ENCODE measurements at regions not wholly inside any gene's neighbourhood (a gene's known extent, or its start where the extent isn't known, plus 50 kb on each side); places are given as distances from the start of the nearest gene placed in this dataset.

DNA sequence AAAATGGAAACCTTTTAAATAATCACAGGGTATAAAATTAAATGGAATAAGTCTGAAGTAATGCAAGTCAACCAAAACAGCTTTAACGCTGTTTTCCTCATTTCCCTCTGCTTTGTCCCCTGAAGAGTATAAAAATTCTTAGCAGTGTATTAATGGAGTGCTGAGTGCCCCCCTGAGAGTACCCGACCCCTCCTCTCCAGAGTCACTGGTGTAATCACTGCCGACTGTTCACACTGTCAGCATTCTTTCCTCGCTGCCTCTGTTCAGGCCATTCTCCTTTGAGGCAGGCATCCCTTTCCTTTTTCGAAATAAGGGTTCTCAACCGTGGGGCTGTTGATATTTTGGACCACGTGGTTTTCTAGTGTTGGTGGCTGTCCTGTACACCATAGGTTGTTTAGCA, 146.9 kb upstream of the SLC10A2 start:
- intact Hi-C loops (cut with micrococcal nuclease) = no loop called here

DNA sequence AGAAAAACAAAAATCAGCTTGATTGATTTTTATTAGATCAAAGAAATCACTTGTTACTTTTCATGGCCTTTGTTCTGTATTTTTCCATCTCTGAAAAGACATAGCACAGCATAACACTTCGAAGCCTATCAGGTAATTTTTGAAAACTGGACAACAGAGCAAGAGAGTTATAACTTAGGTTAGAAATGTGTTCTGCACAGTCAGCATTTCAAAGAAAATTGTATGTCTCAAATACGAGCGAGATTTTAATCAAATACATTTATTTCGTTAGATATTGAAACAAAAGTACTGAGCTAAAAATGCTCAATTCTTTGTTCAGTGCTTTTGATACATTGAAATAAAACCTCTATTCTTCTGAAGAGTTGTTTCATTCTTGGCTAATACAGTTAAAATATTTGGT, 144.1 kb upstream of the SLC10A2 start:
- intact Hi-C loops (cut with micrococcal nuclease) = no loop called here

DNA sequence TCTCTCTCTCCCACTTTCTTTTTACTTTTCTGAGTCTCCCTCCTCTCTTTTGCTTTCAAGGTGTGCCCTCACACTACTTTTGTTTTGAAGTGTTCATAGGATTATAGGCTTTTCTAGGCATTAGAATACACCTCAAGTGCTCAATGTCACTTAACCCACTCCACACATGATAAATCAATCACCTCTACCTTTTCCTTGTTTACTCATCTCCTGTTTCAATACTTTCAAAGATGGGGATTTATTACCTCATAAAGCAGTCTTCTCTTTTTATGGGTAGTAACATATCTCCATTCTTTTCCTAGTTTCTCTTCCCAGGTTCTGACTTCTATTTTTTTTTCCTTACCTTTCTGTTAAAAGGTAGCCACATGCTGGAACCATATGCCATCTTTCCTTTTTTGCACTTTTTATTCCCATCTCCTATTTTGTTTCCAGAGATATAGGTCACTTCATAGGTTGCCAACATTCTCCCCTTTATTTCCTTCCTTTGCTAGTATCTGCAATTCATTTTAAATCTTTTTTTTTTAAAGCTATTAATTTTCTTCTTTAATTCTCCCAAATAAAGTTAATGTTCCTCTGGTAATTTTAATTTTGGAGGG, 137.6 kb upstream of the SLC10A2 start:
- intact Hi-C loops (cut with micrococcal nuclease) = no loop called here

DNA sequence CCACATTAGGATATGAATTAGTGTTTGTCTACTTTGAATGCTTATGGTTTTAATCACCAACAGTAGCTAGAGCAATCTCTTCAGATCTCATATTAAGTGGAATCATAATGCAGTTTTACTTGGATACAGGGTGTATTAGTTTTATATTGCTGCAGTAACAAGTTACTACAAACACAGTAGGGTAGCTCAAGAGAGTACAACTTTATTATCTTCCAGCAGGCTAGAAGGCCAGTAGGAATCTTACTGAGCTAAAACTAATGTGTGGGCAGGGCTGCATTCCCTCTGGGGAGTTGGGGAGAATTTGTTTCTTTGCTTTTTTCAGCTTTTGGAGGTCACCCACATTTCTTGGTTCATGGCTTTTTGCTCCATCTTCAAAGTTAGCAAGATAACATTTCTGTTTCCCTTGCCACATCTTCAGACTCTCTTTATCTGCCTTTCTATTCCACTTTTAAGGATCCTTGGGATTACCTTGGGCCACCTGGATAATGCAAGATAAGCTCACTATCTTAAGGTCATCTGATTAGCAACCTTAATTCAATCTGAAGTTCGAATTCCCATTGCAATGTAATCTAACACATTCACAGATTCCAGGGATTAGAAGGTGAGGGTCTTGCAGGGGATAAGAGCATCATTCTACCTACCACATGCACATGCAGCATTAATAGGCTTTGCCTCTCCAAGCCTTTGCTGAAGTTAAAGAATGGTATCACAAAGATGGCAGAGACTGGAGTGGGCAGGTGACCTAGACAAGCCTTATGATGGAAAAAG, 134.1 kb upstream of the SLC10A2 start:
- intact Hi-C loops (cut with micrococcal nuclease) = no loop called here

DNA sequence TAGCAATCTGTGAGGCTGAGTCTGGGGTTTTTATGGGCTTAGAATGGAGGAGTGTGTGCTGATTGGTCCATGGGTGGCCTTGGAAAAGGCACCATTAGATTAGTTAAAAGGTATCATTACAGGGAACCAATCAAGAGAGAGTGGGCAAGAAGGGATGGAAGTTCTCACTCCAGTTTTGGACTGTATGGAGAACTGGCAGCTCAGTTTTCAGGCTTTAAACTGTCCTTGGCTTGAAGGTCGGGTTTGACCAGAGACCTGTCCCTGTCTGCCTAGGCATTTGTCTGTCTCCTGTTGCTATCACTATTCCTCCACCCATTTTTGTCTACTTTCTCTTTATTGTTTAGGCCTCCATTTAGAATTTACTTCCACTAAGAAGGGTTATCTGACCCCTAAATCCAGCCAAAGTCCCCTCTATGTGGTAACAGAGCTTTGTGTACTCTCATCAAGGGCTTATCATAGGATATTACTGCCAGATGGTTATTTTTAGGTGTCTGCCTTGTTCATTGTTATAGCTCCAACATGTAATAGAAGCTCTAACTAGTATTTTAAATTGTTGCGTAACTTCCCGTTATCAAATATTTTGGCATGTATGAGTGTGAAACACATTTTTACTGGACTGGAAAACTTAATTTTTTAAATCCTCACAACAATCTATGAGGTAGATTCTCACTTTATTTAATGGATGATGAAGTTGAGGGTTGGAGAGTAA, 133.3 kb upstream of the SLC10A2 start:
- intact Hi-C loops (cut with micrococcal nuclease) = no loop called here

DNA sequence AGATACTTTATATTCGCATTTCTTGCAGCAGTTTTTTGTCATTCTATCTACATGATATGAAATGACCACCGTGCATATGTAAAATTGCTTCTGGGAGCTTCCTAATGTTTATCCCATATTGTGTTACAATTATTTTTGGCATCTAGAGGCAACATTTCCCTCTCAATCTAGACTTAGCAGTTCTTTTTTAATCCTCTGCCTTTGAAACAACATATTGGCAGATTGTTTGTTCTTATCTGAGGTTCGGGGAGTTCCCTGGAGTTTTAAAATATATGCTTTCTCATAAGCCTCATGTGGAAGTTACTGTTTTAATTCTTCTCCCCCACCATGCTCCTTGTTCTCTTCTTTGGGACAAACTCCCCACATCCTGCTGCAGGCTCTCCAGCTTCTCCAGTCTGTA, 130.1 kb upstream of the SLC10A2 start:
- intact Hi-C loops (cut with micrococcal nuclease) = no loop called here

DNA sequence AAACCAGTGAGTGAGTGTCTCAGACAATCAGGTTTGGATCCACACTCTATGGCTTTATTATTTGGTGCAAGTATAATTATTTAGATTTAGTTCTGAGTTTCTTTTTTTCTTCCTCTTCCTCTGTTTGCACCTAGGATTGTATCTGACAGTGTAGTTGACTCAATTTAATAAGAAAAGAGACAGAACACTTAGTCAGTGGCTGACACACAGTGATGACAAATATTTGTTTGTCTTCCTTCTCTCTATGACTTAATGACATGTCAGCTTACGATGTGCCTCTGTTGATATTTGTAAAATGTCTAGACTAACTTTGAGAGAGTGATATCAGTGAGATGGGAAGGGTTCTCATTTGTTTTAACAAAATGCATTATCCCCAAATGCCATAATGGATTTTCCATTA, 129.5 kb upstream of the SLC10A2 start:
- intact Hi-C loops (cut with micrococcal nuclease) = no loop called here

DNA sequence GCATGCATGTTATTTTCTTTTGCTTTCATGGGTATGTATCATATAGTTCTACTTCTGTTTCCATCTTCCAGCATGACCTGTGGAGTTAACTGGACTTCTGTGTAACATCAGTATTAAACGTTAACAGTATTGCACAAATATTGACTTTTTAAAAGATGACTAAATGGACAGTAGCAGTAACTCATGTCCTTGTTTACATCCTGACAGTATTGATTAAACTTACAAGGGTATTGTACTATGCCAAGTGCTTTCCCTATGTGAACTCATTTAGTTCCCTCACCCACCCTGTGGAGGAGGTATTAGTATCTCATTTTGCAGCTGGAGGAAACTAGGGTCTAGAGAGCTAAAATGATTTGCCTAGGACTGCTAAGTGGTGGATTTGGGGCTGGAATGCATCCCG, 128.7 kb upstream of the SLC10A2 start:
- intact Hi-C loops (cut with micrococcal nuclease) = no loop called here

DNA sequence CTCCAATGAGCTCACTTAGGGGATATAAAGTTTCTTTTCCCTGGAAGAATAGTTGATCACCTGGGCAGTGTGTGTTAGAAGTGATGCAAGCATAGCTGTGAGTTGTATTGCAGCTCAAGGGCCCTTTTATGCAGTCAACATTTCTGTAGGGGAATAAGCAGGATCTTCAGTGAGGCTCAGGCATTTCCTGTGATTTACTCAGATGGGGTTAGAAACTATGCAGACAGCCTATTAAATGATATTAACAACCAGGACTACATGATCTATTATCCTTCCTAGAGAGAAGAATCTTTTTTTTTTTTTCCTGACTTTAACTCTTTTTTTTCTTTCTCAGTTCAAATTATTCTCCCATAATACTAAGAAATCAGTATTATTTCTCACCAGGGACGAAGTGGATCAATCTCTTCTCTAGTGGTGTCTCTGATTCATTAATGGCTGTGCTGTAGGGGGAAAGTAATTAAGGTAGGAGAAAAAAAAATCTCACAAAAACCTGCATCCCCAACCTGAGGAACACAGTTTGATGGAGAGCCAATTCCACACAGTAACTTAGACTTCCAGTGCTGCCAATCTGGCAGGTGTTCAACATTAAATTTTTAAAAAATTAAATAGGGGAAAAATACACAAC, 126.4 kb upstream of the SLC10A2 start:
- intact Hi-C loops (cut with micrococcal nuclease) = no loop called here

DNA sequence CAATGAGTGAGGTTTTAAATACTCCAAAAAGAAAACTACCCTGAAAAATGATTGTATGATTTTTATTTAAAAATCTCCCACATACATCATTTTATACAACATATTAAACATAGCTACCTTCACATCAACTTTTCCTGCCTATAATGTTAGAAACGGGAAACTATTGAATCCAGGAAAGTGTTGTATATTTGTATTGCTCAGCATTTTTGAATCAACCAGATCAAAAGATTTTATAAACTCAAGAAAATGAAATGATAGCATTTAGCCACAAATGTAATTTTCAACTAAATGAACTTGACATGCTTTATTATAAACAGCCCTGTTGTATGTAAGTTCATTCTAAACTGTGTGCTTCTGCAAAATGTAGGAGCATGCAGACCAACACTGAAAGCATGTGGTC, 124.6 kb upstream of the SLC10A2 start:
- intact Hi-C loops (cut with micrococcal nuclease) = no loop called here

DNA sequence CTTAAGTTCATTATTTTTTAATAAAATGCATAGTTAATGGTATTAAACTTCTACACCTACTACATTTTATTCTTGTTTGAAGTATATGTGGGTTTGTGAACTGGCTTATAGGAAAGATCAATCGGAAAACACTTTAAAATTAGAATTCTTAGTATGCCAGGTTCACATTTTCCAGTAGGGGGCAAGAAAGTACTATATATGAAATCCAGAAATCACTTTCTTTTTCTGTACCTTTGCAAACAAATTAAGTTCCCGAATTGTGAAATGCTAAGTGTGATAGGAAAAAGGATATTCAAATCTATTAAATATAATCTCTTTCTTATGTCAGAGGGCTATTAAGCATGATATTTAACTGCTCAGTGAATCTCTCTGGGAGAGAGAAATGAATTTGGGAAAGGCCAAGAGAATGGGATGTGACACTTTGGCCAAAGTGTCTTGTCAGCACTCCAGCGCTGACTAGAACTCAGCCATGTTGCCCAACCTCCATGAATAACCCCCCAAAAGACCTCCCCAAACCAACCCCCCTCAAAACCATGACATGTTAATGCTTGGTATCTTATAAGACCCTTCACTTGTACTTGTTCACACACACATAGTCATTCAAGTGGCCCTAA, 122.6 kb upstream of the SLC10A2 start:
- intact Hi-C loops (cut with micrococcal nuclease) = no loop called here

DNA sequence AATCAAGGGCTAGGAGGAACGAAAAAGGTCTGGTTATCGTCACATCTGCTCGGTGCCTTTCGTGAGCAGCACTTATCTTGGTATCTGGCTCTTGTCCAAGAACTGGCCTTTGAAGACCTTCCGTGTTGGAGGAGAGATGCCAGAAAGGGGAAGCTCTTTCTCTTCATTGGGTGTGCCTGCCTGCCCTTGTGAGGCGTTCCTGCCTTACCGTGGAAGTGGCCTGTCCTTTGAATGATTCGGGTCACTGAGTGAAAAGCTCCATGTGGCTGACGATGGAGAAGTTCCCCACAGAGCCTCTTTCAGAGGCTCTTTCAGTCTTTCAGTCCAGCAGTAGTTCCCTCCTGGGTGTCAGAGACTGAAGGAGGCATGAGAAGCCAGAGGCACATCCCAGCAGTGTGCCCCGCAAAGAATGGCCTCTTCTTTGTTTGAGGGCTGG, 121.5 kb upstream of the SLC10A2 start:
- intact Hi-C loops (cut with micrococcal nuclease) = no loop called here

DNA sequence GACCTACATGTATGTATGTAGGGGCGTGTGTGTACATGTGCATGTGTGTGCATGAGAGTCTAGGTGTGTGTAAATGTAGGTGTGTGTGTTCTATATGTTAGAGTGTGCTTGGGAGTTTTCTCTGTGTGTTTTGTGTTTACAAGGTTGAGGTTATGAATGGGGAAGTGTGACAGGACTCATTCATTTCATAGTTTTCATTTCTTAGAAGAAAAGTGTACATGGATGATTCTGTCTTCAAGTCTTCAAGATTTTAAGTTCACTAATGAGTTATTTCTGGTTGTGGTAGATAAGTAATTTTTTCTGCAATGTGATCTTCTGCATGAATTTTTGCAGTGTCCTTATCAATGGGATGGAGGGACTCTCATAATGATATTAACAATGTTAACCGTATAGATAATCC, 118.2 kb upstream of the SLC10A2 start:
- intact Hi-C loops (cut with micrococcal nuclease) = no loop called here

DNA sequence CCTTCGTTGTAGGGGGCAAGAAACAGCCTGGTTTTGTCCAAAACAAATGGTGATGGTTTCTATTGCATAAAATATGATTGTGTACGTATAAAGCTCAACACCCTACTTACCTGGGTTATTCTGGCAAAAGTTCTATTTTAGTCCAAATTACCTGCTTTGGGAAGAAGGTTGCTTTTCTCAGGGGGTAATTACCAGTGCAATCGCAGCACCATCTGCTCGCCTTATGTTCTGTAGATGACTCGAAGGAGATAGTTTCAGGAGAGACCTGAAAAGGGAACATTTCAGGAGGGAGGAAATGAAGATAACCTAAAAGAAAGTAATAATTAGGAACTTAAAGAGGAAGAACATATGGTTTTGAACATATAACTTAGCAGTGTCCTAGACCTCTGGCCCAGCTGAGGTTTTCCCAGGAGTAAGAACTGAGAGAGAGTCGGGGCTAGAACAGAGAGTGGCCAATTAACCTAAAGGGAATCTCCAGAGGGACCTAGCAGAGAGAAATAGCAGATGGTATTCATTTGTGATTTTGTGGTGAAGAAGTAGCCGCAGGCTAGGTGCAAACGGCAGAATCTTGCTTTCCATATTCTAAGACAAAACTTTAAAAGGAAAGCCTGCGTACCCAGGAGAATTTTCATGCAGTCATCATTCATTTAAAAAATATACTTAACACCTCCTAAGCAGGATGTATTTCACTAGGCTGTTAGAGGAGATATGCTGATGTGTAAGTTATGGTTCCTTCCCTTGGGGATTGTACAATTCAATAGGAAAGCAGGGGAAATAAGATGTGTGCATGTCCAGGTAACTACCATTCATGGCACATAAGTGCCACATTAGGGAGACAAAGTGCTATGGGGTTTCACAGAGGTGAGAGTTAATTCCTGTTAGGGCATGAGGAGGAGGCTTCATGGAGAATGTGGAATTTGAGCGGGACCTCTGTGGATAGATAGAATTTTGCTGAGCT, 113.0 kb upstream of the SLC10A2 start:
- intact Hi-C loops (cut with micrococcal nuclease) = no loop called here

DNA sequence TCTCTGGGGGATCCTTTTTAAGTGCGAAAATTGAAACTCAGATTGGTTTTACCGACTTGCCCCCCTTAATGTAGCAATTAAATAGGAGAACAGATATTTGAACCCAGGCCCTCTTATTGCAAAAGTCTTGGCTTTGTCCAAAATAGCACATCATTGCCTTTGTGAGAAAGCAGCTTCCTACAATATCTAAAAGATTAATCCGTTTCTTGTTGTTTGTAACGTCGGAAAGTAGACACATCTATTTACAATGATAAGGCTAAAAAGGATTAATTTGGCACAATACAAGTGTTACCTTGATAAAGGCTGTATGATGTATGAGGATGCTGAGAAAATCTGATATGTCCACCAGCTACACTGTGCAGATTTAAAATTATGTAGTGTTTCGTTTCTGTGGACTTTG, 108.7 kb upstream of the SLC10A2 start:
- intact Hi-C loops (cut with micrococcal nuclease) = no loop called here

DNA sequence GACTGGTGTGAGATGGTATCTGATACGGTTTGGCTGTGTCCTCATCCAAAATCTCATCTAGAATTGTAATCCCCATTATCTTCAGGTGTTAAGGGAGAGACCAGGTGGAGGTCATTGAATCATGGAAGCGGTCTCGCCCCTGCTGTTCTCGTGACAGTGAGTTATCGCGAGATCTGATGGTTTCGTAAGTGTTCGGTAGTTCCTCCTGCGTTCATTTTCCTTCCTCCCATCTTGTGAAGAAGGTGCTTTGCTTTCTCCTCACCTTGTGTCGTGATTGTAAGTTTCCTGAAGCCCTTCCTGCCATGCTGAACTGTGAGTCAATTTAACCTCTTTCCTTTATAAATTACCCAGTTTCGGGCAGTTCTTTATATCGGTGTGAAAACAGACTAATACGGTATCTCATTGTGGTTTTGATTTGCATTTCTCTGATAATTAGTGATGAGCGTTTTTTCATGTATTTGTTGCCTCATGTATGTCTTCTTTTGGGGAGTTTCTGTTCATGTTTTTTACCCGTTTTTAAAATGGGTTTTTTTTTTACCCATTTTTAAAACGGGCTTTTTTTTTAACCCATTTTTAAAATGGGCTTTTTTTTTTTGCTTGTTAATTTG, 102.8 kb upstream of the SLC10A2 start:
- intact Hi-C loops (cut with micrococcal nuclease) = no loop called here

DNA sequence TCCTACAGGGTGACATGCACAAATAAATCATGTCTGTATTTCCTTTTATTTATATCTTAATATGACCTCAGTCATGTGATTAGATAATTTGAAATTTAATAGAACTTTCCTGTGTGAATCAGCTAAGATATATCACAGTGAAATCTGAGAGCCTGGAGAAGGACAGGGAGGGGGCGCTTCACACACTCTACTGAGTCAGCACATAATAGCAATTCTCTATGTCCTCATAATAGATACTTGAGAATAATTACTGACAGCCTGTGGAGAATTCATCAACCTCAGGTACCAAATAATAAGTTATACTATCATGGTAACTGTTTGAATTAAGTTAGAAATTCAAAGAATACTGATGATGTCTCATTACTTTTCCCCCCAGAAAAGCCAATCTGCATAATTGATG, 98.0 kb upstream of the SLC10A2 start:
- intact Hi-C loops (cut with micrococcal nuclease) = no loop called here

DNA sequence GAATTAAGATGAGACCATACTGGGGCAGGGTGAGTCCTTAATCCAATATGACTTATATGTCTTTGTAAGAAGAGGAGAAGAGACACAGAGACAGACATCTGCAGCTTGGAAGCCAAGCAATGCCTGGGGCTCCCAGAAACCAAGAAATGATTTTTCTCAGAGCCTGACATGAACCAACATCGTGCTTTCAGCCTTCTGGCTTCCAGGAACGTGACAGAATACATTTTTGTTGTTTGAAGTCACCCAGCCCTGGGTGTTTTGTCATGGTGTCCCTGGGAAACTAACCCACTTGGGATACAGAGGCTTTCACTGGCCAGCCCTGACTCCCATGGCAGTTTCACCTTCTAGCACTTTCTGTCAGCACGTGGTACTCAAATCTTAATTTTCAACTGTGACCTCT, 95.3 kb upstream of the SLC10A2 start:
- intact Hi-C loops (cut with micrococcal nuclease) = no loop called here

DNA sequence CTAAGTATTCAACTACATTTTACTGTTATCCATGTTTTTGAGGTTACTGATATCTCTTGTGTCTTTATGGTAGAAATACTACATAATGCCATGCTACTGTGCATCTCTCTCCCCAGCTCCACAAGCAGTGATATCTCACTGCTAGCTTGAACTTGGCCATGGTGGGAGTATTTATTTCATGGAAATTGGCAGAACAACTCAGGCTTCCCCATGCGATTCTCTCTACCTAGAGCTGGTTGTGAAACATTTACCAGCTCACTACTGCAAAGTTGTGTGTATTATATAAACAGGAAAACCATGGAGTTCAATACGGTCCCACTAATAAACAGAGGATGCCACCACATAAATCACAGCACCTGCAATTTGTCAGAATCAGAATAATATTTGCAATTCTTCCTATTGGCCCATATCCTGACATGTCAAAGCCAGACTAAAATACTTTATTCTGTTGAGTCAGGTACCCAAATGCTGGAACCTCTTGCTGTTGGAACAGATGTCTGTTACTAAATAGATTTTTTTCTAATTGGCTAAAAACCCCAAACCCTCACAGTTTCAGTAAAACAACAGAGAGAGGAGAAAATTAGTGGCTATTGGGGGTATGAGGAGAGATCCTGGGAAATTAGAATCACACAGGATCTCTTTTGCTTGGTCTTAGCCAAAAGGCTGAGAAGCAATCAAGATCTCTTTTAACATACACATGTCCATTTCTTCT, 91.4 kb upstream of the SLC10A2 start:
- intact Hi-C loops (cut with micrococcal nuclease) = no loop called here

DNA sequence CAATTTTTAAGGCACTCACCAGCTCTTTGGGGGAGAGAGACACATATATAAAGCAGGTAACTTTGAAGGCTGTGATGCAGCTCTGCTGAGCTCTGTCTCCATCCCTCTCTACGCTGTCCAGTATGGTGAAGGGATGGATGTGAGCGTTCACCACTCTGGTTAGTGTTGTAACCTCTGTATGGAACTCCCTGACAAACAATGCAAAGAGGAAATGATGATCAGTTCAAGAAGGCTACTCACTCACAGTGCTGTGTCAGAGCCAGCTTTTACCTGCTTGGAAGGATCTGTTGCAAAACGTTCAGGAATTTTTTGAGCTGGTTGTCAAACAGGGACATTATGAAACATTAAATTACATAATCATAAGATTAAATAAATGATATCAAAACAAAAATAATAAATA, 90.8 kb upstream of the SLC10A2 start:
- intact Hi-C loops (cut with micrococcal nuclease) = no loop called here

All from T-helper 1 cell treated with Interleukin-12 subunit alpha and Interleukin-12 subunit beta and Interleukin-4 antibody, amounts not matched to agents 30 ng/mL and 1 ng/mL, for 36 hours (primary cell).